Keratinocyte (primary cell): ENCODE measurements at regions not wholly inside any gene's neighbourhood (a gene's known extent, or its start where the extent isn't known, plus 50 kb on each side); places are given as distances from the start of the nearest gene placed in this dataset.

ENCODE experiments used
- DNase-seq: peaks from one replicate; pipeline ENCODE4 v3.0.0-alpha.2; 2011; ENCODE audit warnings: low read depth, missing footprints, low spot score
- FAIRE-seq: peaks from 2 replicates; lab custom pipeline; 2011; peaks lifted over from hg19 to GRCh38; lab: Jason Lieb, UNC
- H2AFZ ChIP-seq: 2 replicates; pipeline ENCODE4 v1.6.0; 2012; ENCODE audit warnings: low read length, control low read depth, inconsistent platforms; ENCODE audit not compliant: control insufficient read depth
- H3K27ac ChIP-seq: 2 replicates; pipeline ENCODE4 v1.5.1; 2011; ENCODE audit warnings: low read length; ENCODE audit not compliant: control insufficient read depth, insufficient read depth
- H3K27me3 ChIP-seq: 3 replicates; pipeline ENCODE4 v1.6.0; 2011; ENCODE audit warnings: low read length; ENCODE audit not compliant: control insufficient read depth, insufficient read depth; ENCODE audit errors: extremely low read depth
- H3K36me3 ChIP-seq, 2 experiments: 2 replicates in 1 of 2; 3 replicates in 1 of 2; pipeline ENCODE4 v1.5.1; 2011; ENCODE audit warnings: low read length in 2 of 2, mild to moderate bottlenecking in 1 of 2; ENCODE audit not compliant: control insufficient read depth in 2 of 2, insufficient read depth in 2 of 2; ENCODE audit errors: extremely low read depth in 1 of 2
- H3K4me1 ChIP-seq: 3 replicates; pipeline ENCODE4 v1.5.1; 2011; ENCODE audit warnings: low read length; ENCODE audit not compliant: control insufficient read depth, insufficient read depth; ENCODE audit errors: extremely low read depth
- H3K4me2 ChIP-seq: 3 replicates; pipeline ENCODE4 v1.6.0; 2011; ENCODE audit warnings: low read depth, low read length; ENCODE audit not compliant: control insufficient read depth, insufficient read depth; ENCODE audit errors: extremely low read depth
- H3K4me3 ChIP-seq, 3 experiments: fragments of 200-600 bp in 1 of 3; sonication (generic) in 1 of 3; 2 replicates in 2 of 3; 3 replicates in 1 of 3; pipeline ENCODE4 v1.5.1; 2011 to 2016; ENCODE audit warnings: low read length in 3 of 3, mild to moderate bottlenecking in 3 of 3, control low read depth in 2 of 3, inconsistent platforms in 1 of 3, low read depth in 1 of 3, mixed read lengths in 1 of 3, mixed run types in 1 of 3, moderate library complexity in 1 of 3; ENCODE audit not compliant: control insufficient read depth in 2 of 3, insufficient read depth in 2 of 3; ENCODE audit errors: extremely low read depth in 1 of 3
- H3K79me2 ChIP-seq: 2 replicates; pipeline ENCODE4 v1.6.0; 2012; ENCODE audit warnings: low read length; ENCODE audit not compliant: control insufficient read depth, insufficient read depth
- H3K9ac ChIP-seq: 3 replicates; pipeline ENCODE4 v1.6.0; 2011; ENCODE audit warnings: low read length; ENCODE audit not compliant: control insufficient read depth, insufficient read depth; ENCODE audit errors: extremely low read depth
- H3K9me1 ChIP-seq: 3 replicates; pipeline ENCODE4 v1.6.0; 2011; ENCODE audit warnings: low read length; ENCODE audit not compliant: control insufficient read depth, insufficient read depth; ENCODE audit errors: extremely low read depth
- H3K9me3 ChIP-seq: 2 replicates; pipeline ENCODE4 v1.5.1; 2012; ENCODE audit warnings: low read depth, low read length; ENCODE audit not compliant: control insufficient read depth
- H4K20me1 ChIP-seq: 3 replicates; pipeline ENCODE4 v1.6.0; 2011; ENCODE audit warnings: low read length; ENCODE audit not compliant: control insufficient read depth, insufficient read depth; ENCODE audit errors: extremely low read depth
- EZH2 ChIP-seq: IDR thresholded peaks from one replicate; pipeline ENCODE4 v1.6.1; 2012; ENCODE audit warnings: inconsistent platforms, mild to moderate bottlenecking, low read length, moderate library complexity
- dilution Hi-C: fragments of 300-500 bp; cut with MboI; formaldehyde crosslinking; loops from one replicate; pipeline ENCODE4 v1.7.0; 2020; ENCODE audit warnings: low sequenced_read_pairs; ENCODE audit not compliant: extremely low pct_ligation_motif_present
- TF ChIP-seq, protein P1 (sequence below), 3 experiments: IDR thresholded peaks in 1 of 3; conservative IDR thresholded peaks in 1 of 3; optimal IDR thresholded peaks in 1 of 3; 2 replicates in 2 of 3; 3 replicates in 1 of 3; pipeline versions ENCODE3 to v1.5.1; 2011; ENCODE audit warnings: low read length in 3 of 3, mild to moderate bottlenecking in 3 of 3, moderate library complexity in 2 of 3, control low read depth in 1 of 3, inconsistent platforms in 1 of 3; ENCODE audit not compliant: insufficient read depth in 2 of 3; ENCODE audit errors: extremely low read depth in 1 of 3

DNA sequence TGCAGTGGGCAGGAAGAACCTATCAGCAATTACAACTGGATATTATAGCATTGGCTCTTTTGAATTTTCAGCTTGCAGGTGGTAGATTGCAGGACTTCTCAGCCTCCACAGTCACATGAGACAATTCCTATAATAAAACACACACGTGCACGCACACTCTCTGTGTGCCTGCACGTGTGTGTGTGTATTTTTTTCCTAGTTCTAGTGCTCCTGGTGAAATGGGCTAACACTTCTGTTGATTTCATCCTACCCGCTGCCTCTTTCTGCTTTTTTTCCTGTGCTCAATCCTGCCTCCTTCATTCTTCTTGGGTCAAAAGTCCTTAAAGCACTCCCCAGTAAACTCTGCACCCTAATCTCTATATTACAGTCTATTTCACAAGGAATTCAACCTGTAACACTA is 320.1 kb downstream of the OSTF1 start:
- Histone ChIP-seq H3K27me3 (no peaks in the 10 kb centered on the region), H3K4me1 (no peaks in the 10 kb centered on the region), H4K20me1 (no peaks in the 10 kb centered on the region), H3K36me3 (no peaks in the 10 kb centered on the region), H3K27ac (no peak overlapping the region), H3K4me2 (no peak overlapping the region), H3K9me1 (no peaks in the 10 kb centered on the region), H3K9me3 (no peaks in the 10 kb centered on the region), H3K4me3 (no peak overlapping the region), H3K79me2 (no peaks in the 10 kb centered on the region), H2AFZ (no peak overlapping the region), H3K9ac (no peak overlapping the region)
- DNase-seq, result no peak
- no peak for FAIRE-seq
- TF ChIP-seq, protein P1, sequence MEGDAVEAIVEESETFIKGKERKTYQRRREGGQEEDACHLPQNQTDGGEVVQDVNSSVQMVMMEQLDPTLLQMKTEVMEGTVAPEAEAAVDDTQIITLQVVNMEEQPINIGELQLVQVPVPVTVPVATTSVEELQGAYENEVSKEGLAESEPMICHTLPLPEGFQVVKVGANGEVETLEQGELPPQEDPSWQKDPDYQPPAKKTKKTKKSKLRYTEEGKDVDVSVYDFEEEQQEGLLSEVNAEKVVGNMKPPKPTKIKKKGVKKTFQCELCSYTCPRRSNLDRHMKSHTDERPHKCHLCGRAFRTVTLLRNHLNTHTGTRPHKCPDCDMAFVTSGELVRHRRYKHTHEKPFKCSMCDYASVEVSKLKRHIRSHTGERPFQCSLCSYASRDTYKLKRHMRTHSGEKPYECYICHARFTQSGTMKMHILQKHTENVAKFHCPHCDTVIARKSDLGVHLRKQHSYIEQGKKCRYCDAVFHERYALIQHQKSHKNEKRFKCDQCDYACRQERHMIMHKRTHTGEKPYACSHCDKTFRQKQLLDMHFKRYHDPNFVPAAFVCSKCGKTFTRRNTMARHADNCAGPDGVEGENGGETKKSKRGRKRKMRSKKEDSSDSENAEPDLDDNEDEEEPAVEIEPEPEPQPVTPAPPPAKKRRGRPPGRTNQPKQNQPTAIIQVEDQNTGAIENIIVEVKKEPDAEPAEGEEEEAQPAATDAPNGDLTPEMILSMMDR (optimal IDR thresholded peaks at IDR 0.05 in 1 of 3, IDR thresholded peaks at IDR 0.05 in 1 of 3, conservative IDR thresholded peaks at IDR 0.05 in 1 of 3; ENCODE audit: extremely low read depth in 1 of 3, insufficient read depth in 2 of 3, low read length in 3 of 3), result no peak
- no peak for TF ChIP-seq EZH2
- dilution Hi-C loops, result no loop called here

DNA sequence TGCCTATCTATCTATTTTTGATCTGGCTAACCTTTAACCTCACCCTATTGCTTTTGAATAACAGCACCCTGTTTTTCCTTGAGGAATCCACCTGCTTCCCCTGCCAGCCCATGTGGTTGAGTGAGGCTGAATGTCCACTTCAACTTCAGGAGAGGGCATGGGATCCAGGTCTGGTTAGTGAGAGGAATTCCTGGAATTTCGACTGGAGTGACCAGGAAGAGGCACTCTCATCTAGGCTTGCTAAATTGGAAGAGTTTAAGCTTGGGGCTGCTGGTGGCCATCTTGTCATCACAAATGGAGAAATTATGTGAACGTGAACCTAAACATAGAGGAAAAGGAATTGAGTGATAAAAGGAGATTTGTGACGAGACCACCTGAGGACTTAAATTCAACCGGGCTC is 322.1 kb downstream of the OSTF1 start:
- no peaks in the 10 kb centered on the region for H3K27me3 ChIP-seq
- TF ChIP-seq EZH2, result no peak
- TF ChIP-seq, protein P1 (optimal IDR thresholded peaks at IDR 0.05 in 1 of 3, IDR thresholded peaks at IDR 0.05 in 1 of 3, conservative IDR thresholded peaks at IDR 0.05 in 1 of 3; ENCODE audit: extremely low read depth in 1 of 3, insufficient read depth in 2 of 3, low read length in 3 of 3), result no peak
- no peak overlapping the region for H2AFZ ChIP-seq
- H4K20me1 ChIP-seq, result no peaks in the 10 kb centered on the region
- H3K27ac ChIP-seq, result no peak overlapping the region
- no peaks in the 10 kb centered on the region for H3K79me2 ChIP-seq
- dilution Hi-C loops, result no loop called here
- no peaks in the 10 kb centered on the region for H3K9me3 ChIP-seq
- no peak overlapping the region for H3K4me2 ChIP-seq
- H3K4me3 ChIP-seq, result no peak overlapping the region
- no peak for FAIRE-seq
- no peaks in the 10 kb centered on the region for H3K9me1 ChIP-seq
- H3K9ac ChIP-seq, result no peak overlapping the region
- no peak for DNase-seq
- no peaks in the 10 kb centered on the region for H3K36me3 ChIP-seq
- H3K4me1 ChIP-seq, result no peaks in the 10 kb centered on the region
